Liver (tissue), 3 donors: ENCODE measurements at regions not wholly inside any gene's neighbourhood (a gene's known extent, or its start where the extent isn't known, plus 50 kb on each side); places are given as distances from the start of the nearest gene placed in this dataset.

ENCODE experiments used
- ATF3 ChIP-seq: IDR thresholded peaks from 2 replicates; pipeline ENCODE4 v1.6.1; 2016; ENCODE audit warnings: antibody characterized with exemption
- CTCF ChIP-seq: fragments of 150-350 bp; IDR thresholded peaks from 2 replicates; pipeline ENCODE4 v1.5.1; 2017; ENCODE audit warnings: improper control_type of control experiment, low read depth, low read length; ENCODE audit not compliant: missing input control
- EGR1 ChIP-seq, 2 donors: IDR thresholded peaks; 2 replicates each; pipeline ENCODE4 v1.6.1; 2016 to 2018; ENCODE audit warnings: antibody characterized with exemption in 2 of 2, low read depth in 2 of 2
- GABPA ChIP-seq, 2 donors: IDR thresholded peaks in 1 of 2; conservative IDR thresholded peaks in 1 of 2; 2 replicates each; pipeline ENCODE4 v1.6.1; 2016; ENCODE audit warnings: antibody characterized with exemption in 2 of 2, mild to moderate bottlenecking in 1 of 2, moderate library complexity in 1 of 2
- JUND ChIP-seq, 2 donors: IDR thresholded peaks; 2 replicates each; pipeline ENCODE4 v1.6.1; 2016; ENCODE audit warnings: antibody characterized with exemption in 2 of 2
- MAX ChIP-seq: IDR thresholded peaks from 2 replicates; pipeline ENCODE4 v1.6.1; 2016; ENCODE audit warnings: antibody characterized with exemption
- RAD21 ChIP-seq, 2 donors: IDR thresholded peaks; 2 replicates each; pipeline ENCODE4 v1.6.1; 2016; ENCODE audit warnings: antibody characterized with exemption in 2 of 2, mild to moderate bottlenecking in 2 of 2
- SP1 ChIP-seq: IDR thresholded peaks from 2 replicates; pipeline ENCODE4 v1.6.1; 2018; ENCODE audit warnings: antibody characterized with exemption, mild to moderate bottlenecking
- YY1 ChIP-seq: IDR thresholded peaks from 2 replicates; pipeline ENCODE4 v1.6.1; 2016; ENCODE audit warnings: antibody characterized with exemption, mild to moderate bottlenecking
- TF ChIP-seq, protein P1 (sequence below): IDR thresholded peaks from 2 replicates; pipeline ENCODE4 v1.6.1; 2016; ENCODE audit warnings: antibody characterized with exemption, mild to moderate bottlenecking
- donor health status: healthy.
- donor health status: healthy.

GRCh38 chr12:123100450-123100849 is 50.4 kb downstream of the PITPNM2 start:
- no peak for TF ChIP-seq CTCF
- TF ChIP-seq GABPA (IDR thresholded peaks at IDR 0.05 in 1 of 2, conservative IDR thresholded peaks at IDR 0.05 in 1 of 2), result no peak
- no peak for TF ChIP-seq RAD21 (IDR thresholded peaks at IDR 0.05)
- no peak for TF ChIP-seq SP1
- no peak for TF ChIP-seq EGR1 (IDR thresholded peaks at IDR 0.05; ENCODE audit: low read depth in 2 of 2)
- TF ChIP-seq YY1, result no peak
- TF ChIP-seq, protein P1, sequence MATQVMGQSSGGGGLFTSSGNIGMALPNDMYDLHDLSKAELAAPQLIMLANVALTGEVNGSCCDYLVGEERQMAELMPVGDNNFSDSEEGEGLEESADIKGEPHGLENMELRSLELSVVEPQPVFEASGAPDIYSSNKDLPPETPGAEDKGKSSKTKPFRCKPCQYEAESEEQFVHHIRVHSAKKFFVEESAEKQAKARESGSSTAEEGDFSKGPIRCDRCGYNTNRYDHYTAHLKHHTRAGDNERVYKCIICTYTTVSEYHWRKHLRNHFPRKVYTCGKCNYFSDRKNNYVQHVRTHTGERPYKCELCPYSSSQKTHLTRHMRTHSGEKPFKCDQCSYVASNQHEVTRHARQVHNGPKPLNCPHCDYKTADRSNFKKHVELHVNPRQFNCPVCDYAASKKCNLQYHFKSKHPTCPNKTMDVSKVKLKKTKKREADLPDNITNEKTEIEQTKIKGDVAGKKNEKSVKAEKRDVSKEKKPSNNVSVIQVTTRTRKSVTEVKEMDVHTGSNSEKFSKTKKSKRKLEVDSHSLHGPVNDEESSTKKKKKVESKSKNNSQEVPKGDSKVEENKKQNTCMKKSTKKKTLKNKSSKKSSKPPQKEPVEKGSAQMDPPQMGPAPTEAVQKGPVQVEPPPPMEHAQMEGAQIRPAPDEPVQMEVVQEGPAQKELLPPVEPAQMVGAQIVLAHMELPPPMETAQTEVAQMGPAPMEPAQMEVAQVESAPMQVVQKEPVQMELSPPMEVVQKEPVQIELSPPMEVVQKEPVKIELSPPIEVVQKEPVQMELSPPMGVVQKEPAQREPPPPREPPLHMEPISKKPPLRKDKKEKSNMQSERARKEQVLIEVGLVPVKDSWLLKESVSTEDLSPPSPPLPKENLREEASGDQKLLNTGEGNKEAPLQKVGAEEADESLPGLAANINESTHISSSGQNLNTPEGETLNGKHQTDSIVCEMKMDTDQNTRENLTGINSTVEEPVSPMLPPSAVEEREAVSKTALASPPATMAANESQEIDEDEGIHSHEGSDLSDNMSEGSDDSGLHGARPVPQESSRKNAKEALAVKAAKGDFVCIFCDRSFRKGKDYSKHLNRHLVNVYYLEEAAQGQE, result no peak
- TF ChIP-seq JUND (IDR thresholded peaks at IDR 0.05), result no peak
- no peak for TF ChIP-seq ATF3
- TF ChIP-seq MAX, result no peak
